CD4-positive, alpha-beta T cell treated with Interleukin-12 subunit alpha and Interleukin-12 subunit beta, for 1 hour (primary cell): ENCODE measurements at regions not wholly inside any gene's neighbourhood (a gene's known extent, or its start where the extent isn't known, plus 50 kb on each side); places are given as distances from the start of the nearest gene placed in this dataset.

Source experiments
- DNase-seq: peaks from one replicate; pipeline ENCODE4 v3.0.0-alpha.2; 2020

- DNase-seq = no peak
Observed at GRCh38 chr12:60148831-60149230, 553.0 kb downstream of the SLC16A7 start.

DNA sequence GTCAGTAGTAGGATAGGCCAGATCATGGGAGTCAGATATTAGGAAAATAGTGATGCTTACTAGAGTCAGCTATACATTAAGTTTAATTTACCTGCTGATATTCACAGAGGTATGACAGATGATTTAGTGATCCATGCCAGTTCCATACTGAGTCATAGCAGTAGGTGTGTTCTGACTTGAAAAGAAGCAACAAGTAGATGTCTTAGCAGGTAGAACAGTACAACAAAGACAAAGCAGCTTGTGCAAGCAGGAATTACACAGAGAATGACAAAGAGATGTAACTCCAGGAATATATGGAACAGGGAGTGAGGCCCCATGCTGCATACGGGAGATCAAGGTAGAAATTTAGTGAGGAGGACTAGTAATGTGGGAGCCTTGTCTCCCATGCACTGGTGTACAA lies 556.9 kb downstream of the SLC16A7 start:
- no peak for DNase-seq

DNA sequence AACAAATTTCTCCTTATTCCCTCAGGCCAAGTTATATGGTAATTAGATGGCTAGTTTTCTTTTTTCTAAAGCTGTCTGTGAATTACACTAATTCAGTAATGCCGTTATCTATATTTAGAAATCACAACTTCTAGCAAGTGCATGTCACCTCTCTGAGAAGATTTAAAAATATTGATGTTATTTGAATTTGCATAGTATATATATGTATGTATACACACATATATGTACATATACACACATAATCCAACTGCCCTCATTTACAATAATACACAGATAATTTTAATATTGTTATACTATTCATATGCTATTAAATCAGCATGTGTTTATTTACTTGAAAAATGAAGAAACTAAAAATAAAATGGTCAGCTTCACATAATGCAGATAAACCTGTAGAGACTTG lies 563.9 kb downstream of the SLC16A7 start:
- DNase-seq = no peak

- DNase-seq = no peak
Observed at GRCh38 chr12:60162988-60163720, 567.3 kb downstream of the SLC16A7 start.

GRCh38 chr12:60165781-60166180 lies 570.0 kb downstream of the SLC16A7 start:
- DNase-seq = no peak

DNA sequence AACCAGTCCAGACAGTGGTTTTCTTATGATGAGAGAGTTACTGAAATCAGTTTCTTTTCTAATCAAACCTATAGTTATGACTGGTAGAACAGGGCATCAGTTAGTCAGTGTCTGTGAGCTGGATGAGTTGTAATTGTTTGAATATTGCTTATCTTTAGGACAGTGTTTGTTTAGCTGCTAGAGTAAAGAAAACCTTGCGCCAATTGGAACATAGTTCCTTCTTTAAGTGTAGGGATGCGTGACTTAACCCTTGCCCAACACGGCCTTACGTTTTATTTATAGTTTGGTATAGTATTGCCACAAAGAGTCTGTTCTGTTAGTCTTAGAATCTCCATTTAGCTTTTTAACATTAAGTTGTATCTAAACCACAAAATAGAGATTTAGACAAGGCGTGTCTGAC lies 572.6 kb downstream of the SLC16A7 start:
- DNase-seq = no peak

- DNase-seq = no peak
Observed at GRCh38 chr12:60169904-60170303, 574.1 kb downstream of the SLC16A7 start.

DNA sequence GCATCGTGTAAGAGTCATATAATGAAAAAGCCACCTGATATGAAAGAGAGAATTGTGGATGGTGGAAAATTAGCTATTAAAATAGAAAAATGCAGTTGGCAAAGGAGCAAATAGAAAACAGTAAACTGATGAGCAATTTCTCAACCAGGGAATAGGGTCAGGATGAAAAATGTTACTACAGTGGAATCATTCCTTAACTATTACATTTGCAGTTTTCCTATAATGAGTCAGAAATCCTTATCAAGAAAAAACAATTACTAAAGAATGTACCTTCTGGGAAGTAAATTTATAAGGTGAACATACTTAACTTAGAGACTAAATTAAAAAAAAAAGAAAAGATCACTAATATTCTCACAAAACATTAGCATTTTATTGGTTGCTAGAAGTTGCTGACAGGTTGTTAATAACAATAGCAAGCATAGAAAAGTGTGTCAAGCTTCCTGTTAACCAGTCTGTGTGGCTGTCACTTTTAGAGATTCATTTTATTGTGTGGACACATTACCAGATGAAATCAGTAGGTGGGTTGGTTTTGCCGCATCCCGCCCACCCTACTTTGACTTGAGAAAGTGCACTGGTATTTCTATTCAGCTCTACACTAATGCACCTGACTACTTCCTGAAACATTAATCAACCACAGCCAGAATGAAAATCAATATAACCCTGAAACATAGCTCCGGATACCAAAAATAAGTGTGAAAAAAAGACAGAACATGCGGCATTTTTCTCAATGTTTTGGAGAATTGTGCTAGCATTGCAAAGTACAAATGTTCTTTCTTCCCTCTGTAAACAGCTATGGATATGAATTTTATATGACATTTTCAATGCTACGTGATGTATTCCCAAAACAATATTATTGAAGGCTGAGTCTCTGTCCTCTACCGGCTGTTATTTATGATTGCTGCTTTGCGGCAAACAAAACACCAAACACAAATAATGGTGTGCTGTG lies 576.7 kb downstream of the SLC16A7 start:
- no peak for DNase-seq

DNA sequence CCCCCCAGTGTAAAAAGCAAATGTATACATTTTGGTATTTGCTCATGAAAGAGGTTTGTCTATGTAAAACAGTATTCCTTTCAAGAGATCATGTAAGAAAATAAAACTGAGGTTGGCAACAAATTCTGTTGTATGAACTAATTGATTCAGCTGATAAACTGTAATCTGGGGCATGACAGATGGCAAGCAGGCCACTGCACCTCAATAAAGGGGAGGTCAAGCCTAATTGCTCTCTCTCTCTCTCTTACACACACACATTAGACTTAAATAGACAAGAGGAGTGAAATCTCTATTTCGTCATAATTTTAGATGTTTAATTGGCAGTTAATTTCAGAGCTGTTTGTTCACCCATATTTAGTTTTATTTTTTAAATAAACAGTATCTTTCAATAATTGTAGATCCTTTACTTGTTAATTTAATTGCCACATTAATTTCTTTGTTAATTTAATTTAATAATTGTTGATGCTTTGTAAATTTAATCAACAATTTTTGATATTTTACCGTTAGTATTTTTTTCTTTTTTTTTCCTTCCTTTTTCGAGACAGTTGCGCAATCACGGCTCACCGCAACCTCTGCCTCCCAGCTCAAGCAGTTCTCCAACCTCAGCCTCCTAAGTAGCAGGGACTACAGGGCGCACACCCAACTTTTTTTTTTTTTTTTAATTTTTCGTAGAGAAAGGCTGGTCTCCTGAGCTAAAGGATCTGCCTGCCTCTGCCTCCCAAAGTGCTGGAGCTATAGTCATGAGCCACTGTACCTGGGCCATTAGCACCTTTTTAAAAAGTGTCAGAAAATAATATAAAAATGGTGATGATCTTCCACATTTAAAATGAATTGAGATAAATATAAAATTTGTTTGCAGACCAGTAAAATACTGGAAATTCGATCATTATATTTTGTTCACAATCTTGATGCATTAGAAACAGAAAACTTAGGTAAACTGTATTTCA lies 577.7 kb downstream of the SLC16A7 start:
- no peak for DNase-seq

DNA sequence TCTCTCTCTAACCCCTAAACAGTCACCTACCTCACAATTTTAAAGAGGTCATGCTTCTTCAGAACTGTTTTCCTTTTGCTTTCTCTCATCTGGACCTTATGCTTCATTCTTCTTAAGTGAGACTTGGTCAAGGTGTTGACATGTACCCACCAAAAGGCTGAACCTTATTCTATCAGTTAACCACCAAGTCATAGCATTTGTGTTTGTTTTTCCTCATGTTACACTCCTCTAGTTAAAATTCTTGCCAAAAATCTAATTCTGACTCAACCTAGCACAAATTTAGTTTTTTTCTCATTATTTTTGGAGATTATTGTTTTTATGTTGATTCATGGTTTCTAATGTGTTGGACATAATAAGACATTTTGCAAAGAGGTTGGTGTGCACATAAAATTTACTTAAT lies 578.6 kb downstream of the SLC16A7 start:
- no peak for DNase-seq

DNA sequence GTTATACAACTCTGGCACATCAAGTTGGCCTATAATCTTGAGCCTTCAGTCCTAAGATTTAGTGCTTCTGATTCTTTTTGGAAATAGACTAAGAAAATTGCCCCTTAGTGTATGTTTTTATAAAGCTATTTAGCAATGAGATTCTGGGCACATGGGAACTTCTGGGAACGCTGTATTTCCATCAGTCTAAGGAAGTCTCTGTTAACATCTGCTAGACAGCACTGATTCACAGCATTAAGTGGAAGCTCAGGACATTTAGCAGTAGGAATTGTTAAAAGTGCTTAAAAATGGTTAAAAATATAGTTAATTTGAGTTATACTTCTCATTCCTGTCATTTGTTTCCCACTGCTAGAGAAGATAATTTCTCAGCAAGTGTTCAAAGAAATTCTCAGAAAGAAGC lies 579.1 kb downstream of the SLC16A7 start:
- no peak for DNase-seq

DNA sequence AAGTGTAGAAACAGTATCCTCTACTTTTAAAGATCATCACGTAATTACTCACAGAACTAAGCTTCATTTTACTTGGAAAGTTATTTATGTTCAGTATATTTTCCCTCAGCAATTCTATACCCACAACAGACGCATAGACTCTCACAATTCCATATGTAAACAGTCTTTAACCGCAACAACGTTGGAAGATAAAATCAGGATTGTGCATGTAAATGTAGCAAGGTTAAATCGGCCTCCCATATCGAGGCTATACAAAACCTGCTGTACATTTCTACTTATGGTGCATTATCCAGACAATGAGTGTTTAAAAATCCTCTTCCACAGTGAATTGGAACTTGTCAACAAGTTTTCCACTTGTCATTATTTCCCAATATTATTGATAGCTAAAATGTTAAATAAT lies 581.1 kb downstream of the SLC16A7 start:
- no peak for DNase-seq

GRCh38 chr12:60180298-60180697 lies 584.5 kb downstream of the SLC16A7 start:
- DNase-seq = no peak

GRCh38 chr12:60182354-60182753 lies 586.5 kb downstream of the SLC16A7 start:
- DNase-seq = no peak

GRCh38 chr12:60184096-60184495 lies 588.3 kb downstream of the SLC16A7 start:
- DNase-seq = no peak

GRCh38 chr12:60185060-60185459 lies 589.2 kb downstream of the SLC16A7 start:
- no peak for DNase-seq

DNA sequence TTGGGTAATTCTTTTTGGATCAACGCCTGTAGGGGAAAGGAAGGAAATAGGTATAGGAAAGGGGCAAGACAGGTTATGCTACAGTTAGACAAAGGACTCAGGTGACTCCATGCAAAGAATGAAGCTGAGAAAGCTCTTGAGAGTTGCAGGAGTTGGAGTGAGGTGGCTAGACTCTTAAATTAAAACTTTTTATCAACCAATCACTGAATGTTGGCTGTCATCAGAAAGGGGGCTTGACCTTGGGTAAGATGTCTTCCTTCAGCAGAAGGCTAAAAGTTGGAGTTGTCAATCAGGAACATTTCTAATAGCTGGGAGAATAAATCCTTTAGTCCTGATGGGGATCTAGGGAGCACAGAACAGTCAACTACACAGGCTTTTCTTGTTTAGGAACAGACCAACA lies 595.4 kb downstream of the SLC16A7 start:
- no peak for DNase-seq

DNA sequence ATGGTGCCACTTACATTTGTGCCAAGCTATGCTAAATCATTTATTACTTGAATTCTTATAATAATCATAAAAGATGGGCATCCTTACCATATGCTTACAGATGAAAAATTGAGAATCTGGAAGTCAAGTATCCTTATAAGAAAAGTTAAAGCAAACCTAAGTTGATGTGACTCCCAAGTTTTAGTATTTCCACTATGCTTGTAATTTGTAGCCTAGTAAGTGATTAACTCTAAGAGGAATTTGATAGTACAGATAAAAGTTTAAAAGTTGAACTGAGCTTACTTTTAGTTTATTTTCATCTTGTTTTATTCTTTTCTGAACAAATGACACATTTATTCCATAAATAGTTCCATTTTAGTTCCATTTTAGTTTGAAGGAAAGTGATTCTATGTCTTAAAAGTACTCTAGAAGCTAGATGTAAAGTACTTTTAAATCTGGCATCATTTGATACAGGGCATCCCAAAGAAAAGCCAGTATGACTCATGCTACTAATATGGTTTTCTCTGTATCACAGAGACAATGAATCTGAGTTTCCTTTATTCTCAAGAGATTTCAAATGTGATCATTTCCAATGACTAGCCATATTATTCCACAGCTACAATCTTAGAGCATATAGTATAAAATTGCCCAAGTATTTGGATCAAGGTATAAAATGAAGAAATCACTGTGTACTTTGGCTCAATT lies 596.0 kb downstream of the SLC16A7 start:
- DNase-seq = no peak

DNA sequence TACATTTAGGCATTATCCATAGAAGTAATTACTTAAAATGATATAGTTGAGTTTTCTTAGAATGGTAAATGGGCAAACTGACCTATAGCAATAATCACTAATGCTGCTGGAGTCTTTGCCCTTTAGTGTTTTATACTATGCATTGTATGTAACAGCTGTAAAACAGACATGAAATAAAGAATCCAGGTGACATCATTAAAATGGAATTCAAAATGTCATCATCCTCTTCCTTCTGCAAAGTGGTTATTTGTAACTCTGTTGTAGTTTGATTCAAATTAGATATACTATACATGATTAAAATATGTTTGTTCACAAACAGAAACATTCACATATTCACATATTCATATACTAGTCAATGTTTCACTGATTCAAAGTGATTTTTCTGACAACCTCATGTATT lies 598.8 kb downstream of the SLC16A7 start:
- DNase-seq = no peak

DNA sequence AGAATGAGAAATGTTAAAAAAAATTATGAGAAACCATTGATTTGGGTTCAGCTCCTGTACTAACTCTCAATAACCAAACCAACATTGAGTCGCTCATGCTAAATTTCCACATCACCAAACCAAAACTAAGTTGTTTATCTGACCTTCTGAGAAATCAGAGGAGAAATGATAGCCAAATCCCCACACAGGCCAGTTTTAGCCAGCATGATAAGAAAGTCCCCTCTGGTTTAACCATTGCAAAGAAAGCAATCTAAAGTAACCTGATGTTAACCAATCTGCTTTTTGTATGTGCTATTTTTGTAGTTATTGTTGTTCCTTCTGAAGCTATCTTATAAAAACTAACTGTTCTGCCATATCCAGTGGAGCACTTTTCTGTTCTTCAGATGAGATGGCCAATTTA lies 599.7 kb downstream of the SLC16A7 start:
- no peak for DNase-seq

DNA sequence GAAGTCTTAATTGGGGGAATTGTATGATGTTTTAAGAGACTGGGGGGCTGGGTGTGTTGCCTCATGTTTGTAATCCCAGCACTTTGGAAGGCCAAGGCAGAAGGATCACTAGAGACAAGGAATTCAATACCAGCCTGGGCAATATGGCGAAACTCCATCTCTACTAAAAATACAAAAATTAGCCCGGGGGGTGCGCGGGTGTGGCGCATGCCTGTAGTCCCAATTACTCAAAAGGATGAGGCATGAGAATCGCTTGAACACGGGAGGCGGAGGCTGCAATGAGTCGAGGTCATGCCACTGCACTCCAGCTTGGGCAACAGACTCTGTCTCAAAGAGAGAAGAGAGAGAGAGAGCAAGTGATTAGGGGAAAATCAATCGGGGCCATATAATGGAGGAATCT lies 600.5 kb downstream of the SLC16A7 start:
- DNase-seq = no peak

GRCh38 chr12:60197589-60197988 lies 601.8 kb downstream of the SLC16A7 start:
- DNase-seq = no peak
